A549 (cell line): ENCODE measurements at regions not wholly inside any gene's neighbourhood (a gene's known extent, or its start where the extent isn't known, plus 50 kb on each side); places are given as distances from the start of the nearest gene placed in this dataset.

Experiments
- ATAC-seq, 2 experiments: fragments of 200-7000 bp in 1 of 2; fragments of >200 bp in 1 of 2; cut with Nextera tagmentation in 1 of 2; cut with Tn5 transposase in 1 of 2; 3 replicates each; pipeline versions ENCODE4 v1.8.0 to v1.9.1; 2018 to 2020; ENCODE audit warnings: mild to moderate bottlenecking in 1 of 2, moderate library complexity in 1 of 2
- CTCF ChIA-PET: fragments of 300-600 bp; sonication (Branson Sonifier 250); formaldehyde crosslinking; extraction: SDS; loops from one replicate; lab custom pipeline; 2021; ENCODE audit warnings: antibody characterized with exemption, inconsistent platforms; lab: Yijun Ruan, JAX
- POLR2A ChIA-PET: fragments of 350-600 bp; formaldehyde crosslinking; extraction: SDS; loops from one replicate; lab custom pipeline; 2021; ENCODE audit warnings: antibody characterized with exemption, inconsistent platforms; lab: Yijun Ruan, JAX
- DNase-seq, 2 experiments: peaks; one replicate each; pipeline versions ENCODE4 v3.0.0 to v3.0.0-alpha.2; 2011 to 2016; ENCODE audit warnings: low read depth in 1 of 2, low spot score in 1 of 2
- FAIRE-seq: peaks from 2 replicates; lab custom pipeline; 2011; peaks lifted over from hg19 to GRCh38; lab: Jason Lieb, UNC
- H3K27ac ChIP-seq, 2 experiments: fragments of >200 bp; sonication (Bioruptor Twin); formaldehyde crosslinking; 3 replicates each; pipeline ENCODE4 v1.5.1; 2016 to 2017
- H3K4me1 ChIP-seq: fragments of >200 bp; sonication (Bioruptor Twin); formaldehyde crosslinking; 3 replicates; pipeline ENCODE4 v1.6.1; 2016
- H3K4me2 ChIP-seq: fragments of >200 bp; sonication (Bioruptor Twin); formaldehyde crosslinking; 3 replicates; pipeline ENCODE4 v1.6.1; 2016
- H3K4me3 ChIP-seq: fragments of >200 bp; sonication (Bioruptor Twin); formaldehyde crosslinking; 3 replicates; pipeline ENCODE4 v1.5.1; 2016
- H3K9me3 ChIP-seq: fragments of >200 bp; sonication (Bioruptor Twin); formaldehyde crosslinking; 3 replicates; pipeline ENCODE4 v1.6.1; 2016
- BCL3 ChIP-seq: fragments of >200 bp; sonication (Bioruptor Twin); formaldehyde crosslinking; IDR thresholded peaks from 3 replicates; pipeline ENCODE4 v1.6.1; 2016
- CEBPB ChIP-seq, 2 experiments: fragments of >200 bp in 1 of 2; sonication (Bioruptor Twin) in 1 of 2; formaldehyde crosslinking in 1 of 2; IDR thresholded peaks; 2 replicates each; pipeline ENCODE4 v1.6.1; 2012 to 2016
- EP300 ChIP-seq, 2 experiments: fragments of >200 bp; sonication (Bioruptor Twin); formaldehyde crosslinking; IDR thresholded peaks; 2 replicates in 1 of 2; 3 replicates in 1 of 2; pipeline ENCODE4 v1.6.1; 2016 to 2017
- ESRRA ChIP-seq: fragments of 150-350 bp; IDR thresholded peaks from 2 replicates; pipeline ENCODE4 v1.6.1; 2014; ENCODE audit warnings: mild to moderate bottlenecking, low read length, borderline replicate concordance
- FOSB ChIP-seq: fragments of 250-450 bp; sonication (Bioruptor Pico); IDR thresholded peaks from 2 replicates; pipeline ENCODE4 v1.5.0; 2020; ENCODE audit warnings: mild to moderate bottlenecking, moderate library complexity
- FOSL2 ChIP-seq, 2 experiments: fragments of 450-650 bp in 1 of 2; fragments of >200 bp in 1 of 2; sonication (Bioruptor Twin) in 1 of 2; formaldehyde crosslinking; IDR thresholded peaks; 2 replicates each; pipeline versions ENCODE4 v1.5.0 to v1.6.1; 2016 to 2020; ENCODE audit warnings: mild to moderate bottlenecking in 1 of 2, moderate library complexity in 1 of 2
- GATA3 ChIP-seq: IDR thresholded peaks from 2 replicates; pipeline ENCODE4 v1.6.1; 2012; ENCODE audit warnings: borderline replicate concordance
- HDAC2 ChIP-seq: fragments of 200-600 bp; sonication (generic); IDR thresholded peaks from 2 replicates; pipeline ENCODE4 v1.6.1; 2016
- HOXB13 ChIP-seq: fragments of 250-450 bp; sonication (Bioruptor Pico); IDR thresholded peaks from 2 replicates; pipeline ENCODE4 v1.5.0; 2020; ENCODE audit warnings: low read depth, mild to moderate bottlenecking, moderate library complexity
- HOXB5 ChIP-seq: fragments of 250-450 bp; sonication (Bioruptor Pico); IDR thresholded peaks from 2 replicates; pipeline ENCODE4 v1.5.0; 2020; ENCODE audit warnings: mild to moderate bottlenecking, moderate library complexity
- MAZ ChIP-seq: fragments of 150-350 bp; IDR thresholded peaks from 2 replicates; pipeline ENCODE4 v1.6.1; 2014; ENCODE audit warnings: antibody characterized with exemption, low read depth, low read length, borderline replicate concordance
- MYC ChIP-seq: IDR thresholded peaks from 2 replicates; pipeline ENCODE4 v1.6.1; 2012; ENCODE audit warnings: mild to moderate bottlenecking, inconsistent platforms, low read length, improper control_type of control experiment, borderline replicate concordance
- NFE2L2 ChIP-seq: fragments of 150-350 bp; conservative IDR thresholded peaks from 2 replicates; pipeline ENCODE4 v1.6.1; 2014; ENCODE audit warnings: low read length
- POLR2A ChIP-seq: IDR thresholded peaks from 2 replicates; pipeline ENCODE4 v1.6.1; 2012; ENCODE audit warnings: mild to moderate bottlenecking, low read length
- POLR2AphosphoS2 ChIP-seq: conservative IDR thresholded peaks from 2 replicates; pipeline ENCODE4 v1.6.1; 2012; ENCODE audit warnings: low read length, improper control_type of control experiment, inconsistent platforms
- REST ChIP-seq: fragments of 200-600 bp; sonication (generic); IDR thresholded peaks from 2 replicates; pipeline ENCODE4 v1.6.1; 2016; ENCODE audit warnings: antibody characterized with exemption, mild to moderate bottlenecking, moderate library complexity
- SREBF2 ChIP-seq: fragments of 450-650 bp; IDR thresholded peaks from 2 replicates; pipeline ENCODE4 v1.6.1; 2014; ENCODE audit warnings: mild to moderate bottlenecking, moderate library complexity
- TFCP2L1 ChIP-seq: fragments of 250-450 bp; sonication (Bioruptor Pico); IDR thresholded peaks from 2 replicates; pipeline ENCODE4 v1.5.0; 2021; ENCODE audit warnings: mild to moderate bottlenecking
- ZC3H11A ChIP-seq: fragments of 450-650 bp; IDR thresholded peaks from 2 replicates; pipeline ENCODE4 v1.6.1; 2014; ENCODE audit warnings: antibody characterized with exemption, mild to moderate bottlenecking
- ZSCAN20 ChIP-seq: fragments of 250-450 bp; sonication (Bioruptor Pico); IDR thresholded peaks from 2 replicates; pipeline ENCODE4 v1.8.0; 2022; ENCODE audit warnings: mild to moderate bottlenecking, moderate library complexity
- WGBS: methylation state at CpG from one replicate; pipeline ENCODE4 v1.1.6; 2017; ENCODE audit errors: missing lambda C conversion rate; 5-methylcytosine and 5-hydroxymethylcytosine counted together
- TF ChIP-seq, protein P1 (sequence below): fragments of 150-350 bp; IDR thresholded peaks from 2 replicates; pipeline ENCODE4 v1.6.1; 2014; ENCODE audit warnings: low read depth, mild to moderate bottlenecking, low read length
- TF ChIP-seq, protein P2 (sequence below): fragments of >200 bp; sonication (Bioruptor Twin); formaldehyde crosslinking; IDR thresholded peaks from 2 replicates; pipeline ENCODE4 v1.6.1; 2016

DNA sequence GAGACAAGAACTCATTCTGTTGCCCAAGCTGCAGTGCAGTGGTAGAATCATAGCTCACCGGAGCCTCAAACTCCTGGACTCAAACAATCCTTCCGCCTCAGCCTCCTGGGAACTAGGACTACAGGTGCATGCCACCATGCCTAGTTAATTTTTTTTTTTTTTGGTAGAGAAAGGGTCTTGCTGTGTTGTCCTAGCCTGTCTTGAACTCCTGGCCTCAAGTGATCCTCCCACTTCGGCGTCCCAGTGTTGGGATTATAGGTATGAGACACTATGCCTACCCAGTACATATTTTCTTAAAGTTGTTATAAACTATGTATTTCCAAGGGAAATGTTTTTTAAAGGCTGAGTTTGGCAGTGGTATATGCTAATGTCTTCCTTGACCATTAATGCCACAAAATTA lies 412.6 kb downstream of the KLF12 start (continued):
- no peak for TF ChIP-seq REST
- no peak for TF ChIP-seq BCL3
- no peak for TF ChIP-seq MYC
- TF ChIP-seq HOXB13: no peak

DNA sequence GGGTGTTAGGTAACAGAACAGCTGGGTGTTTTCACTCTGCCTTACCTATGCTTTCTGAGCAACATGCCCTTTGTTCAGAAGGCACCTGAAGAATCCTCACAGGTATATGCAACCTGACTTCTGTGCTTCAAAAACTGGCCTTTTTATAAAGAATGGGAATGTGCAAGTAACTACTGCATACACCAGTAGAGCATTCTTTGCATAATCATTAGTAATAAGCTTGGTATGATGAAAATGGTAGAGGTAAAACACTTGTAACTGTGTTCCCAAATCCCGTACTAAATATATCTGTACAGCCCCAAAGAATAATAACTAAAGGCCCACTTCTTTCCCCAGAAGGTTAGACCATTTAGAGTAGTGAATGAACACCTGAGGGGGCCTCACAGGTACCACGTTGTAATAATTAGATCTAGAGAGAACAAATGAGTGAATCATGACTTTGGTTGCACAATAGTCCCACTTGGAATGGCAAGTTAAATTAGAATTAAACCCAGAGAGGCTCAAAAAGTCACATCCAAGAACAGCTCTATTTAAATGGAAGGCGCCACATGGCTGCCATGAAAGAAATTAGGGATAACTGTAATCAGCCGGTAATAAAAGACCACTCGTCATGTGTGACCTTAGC lies 413.9 kb downstream of the KLF12 start:
- no peak for DNase-seq
- ATAC-seq: no peak
- no peak overlapping the region for H3K4me3 ChIP-seq
- H3K27ac ChIP-seq: no peak overlapping the region
- H3K9me3 ChIP-seq: no peaks in the 10 kb centered on the region
- TF ChIP-seq HDAC2 (no peak), CEBPB (IDR thresholded peaks at IDR 0.05) (0 out of 4 replicates have a peak, but pooled peaks of 1 of the 2 experiments have one; percentile 6), MAZ (no peak), NFE2L2 (no peak), BCL3 (no peak), ZC3H11A (no peak)
- TF ChIP-seq, protein P1, sequence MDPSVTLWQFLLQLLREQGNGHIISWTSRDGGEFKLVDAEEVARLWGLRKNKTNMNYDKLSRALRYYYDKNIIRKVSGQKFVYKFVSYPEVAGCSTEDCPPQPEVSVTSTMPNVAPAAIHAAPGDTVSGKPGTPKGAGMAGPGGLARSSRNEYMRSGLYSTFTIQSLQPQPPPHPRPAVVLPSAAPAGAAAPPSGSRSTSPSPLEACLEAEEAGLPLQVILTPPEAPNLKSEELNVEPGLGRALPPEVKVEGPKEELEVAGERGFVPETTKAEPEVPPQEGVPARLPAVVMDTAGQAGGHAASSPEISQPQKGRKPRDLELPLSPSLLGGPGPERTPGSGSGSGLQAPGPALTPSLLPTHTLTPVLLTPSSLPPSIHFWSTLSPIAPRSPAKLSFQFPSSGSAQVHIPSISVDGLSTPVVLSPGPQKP: no peak
- TF ChIP-seq, protein P2, sequence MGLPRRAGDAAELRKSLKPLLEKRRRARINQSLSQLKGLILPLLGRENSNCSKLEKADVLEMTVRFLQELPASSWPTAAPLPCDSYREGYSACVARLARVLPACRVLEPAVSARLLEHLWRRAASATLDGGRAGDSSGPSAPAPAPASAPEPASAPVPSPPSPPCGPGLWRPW: no peak
- ChIA-PET POLR2A (no interaction called here), CTCF (interaction anchor here (1.8 kb wide), 1 partner anchor 1499 kb away, joined by 6 read pairs; no protein-coding TSS in a partner anchor)
- 76% methylated on average over 5 of the region's 5 CpGs for WGBS
- H3K4me2 ChIP-seq: no peak overlapping the region
- no peak for FAIRE-seq
- peaks cover 9% of the 10 kb centered on the region; the same call in 2 of the 3 replicates for H3K4me1 ChIP-seq

- TF ChIP-seq GATA3: no peak
- no peak for TF ChIP-seq ESRRA
- no peak for TF ChIP-seq POLR2A
- no peak for TF ChIP-seq ZSCAN20 (CRISPR knock-in tag)
- no peak for TF ChIP-seq POLR2AphosphoS2
- TF ChIP-seq SREBF2: no peak
- no peak for TF ChIP-seq EP300 (IDR thresholded peaks at IDR 0.05)
- no peak for TF ChIP-seq HOXB5 (CRISPR knock-in tag)
- no peak for TF ChIP-seq HDAC2
- TF ChIP-seq TFCP2L1 (CRISPR knock-in tag): no peak
- TF ChIP-seq FOSB: no peak
- TF ChIP-seq, protein P1: no peak
- no peak for TF ChIP-seq FOSL2 (IDR thresholded peaks at IDR 0.05)
- TF ChIP-seq FOSL2 (CRISPR knock-in tag; IDR thresholded peaks at IDR 0.05): no peak
- ChIA-PET CTCF (interaction anchor here (1.0 to 1.5 kb wide), 6 partner anchors 11 to 1501 kb away, joined by 3 to 4 read pairs (median 3); no protein-coding TSS in a partner anchor), POLR2A (interaction anchor here (0.7 kb wide), 1 partner anchor 788 kb away, joined by 3 read pairs; no protein-coding TSS in a partner anchor)
- no peak overlapping the region for H3K4me2 ChIP-seq
- H3K27ac ChIP-seq: no peak overlapping the region
- FAIRE-seq (no peak), ATAC-seq (no peak), DNase-seq (no peak)
- H3K9me3 ChIP-seq: no peaks in the 10 kb centered on the region
- WGBS: 83% methylated on average over 6 of the region's 6 CpGs
- peaks cover 9% of the 10 kb centered on the region; the same call in 2 of the 3 replicates for H3K4me1 ChIP-seq
- no peak overlapping the region for H3K4me3 ChIP-seq
Observed at GRCh38 chr13:73718246-73718645, 416.0 kb downstream of the KLF12 start.
